Parathyroid adenoma (tissue), 2 donors: ENCODE measurements at regions not wholly inside any gene's neighbourhood (a gene's known extent, or its start where the extent isn't known, plus 50 kb on each side); places are given as distances from the start of the nearest gene placed in this dataset.
"Not testable (repeated sequence)": the region's sequence is repeated elsewhere in the genome, so short reads cannot be mapped to it uniquely, and the experiment has no call there.

ENCODE experiments used
- H2AFZ ChIP-seq: fragments of 300-600 bp; sonication (generic); one replicate; pipeline ENCODE4 v1.7.0; 2017; ENCODE audit warnings: antibody characterized with exemption, mild to moderate bottlenecking
- H3K27ac ChIP-seq: fragments of 300-600 bp; sonication (generic); one replicate; pipeline ENCODE4 v1.7.0; 2017
- H3K27me3 ChIP-seq: fragments of 300-600 bp; sonication (generic); one replicate; pipeline ENCODE4 v1.7.0; 2017; ENCODE audit warnings: low read length; ENCODE audit not compliant: control insufficient read depth, insufficient read depth
- H3K36me3 ChIP-seq: fragments of 300-600 bp; sonication (generic); one replicate; pipeline ENCODE4 v1.7.0; 2017; ENCODE audit warnings: low read length; ENCODE audit not compliant: control insufficient read depth, insufficient read depth
- H3K4me1 ChIP-seq: fragments of 300-600 bp; sonication (generic); one replicate; pipeline ENCODE4 v1.7.0; 2017; ENCODE audit warnings: control low read depth
- H3K4me2 ChIP-seq: fragments of 300-600 bp; sonication (generic); one replicate; pipeline ENCODE4 v1.7.0; 2017; ENCODE audit warnings: low read length
- H3K4me3 ChIP-seq: fragments of 300-600 bp; sonication (generic); one replicate; pipeline ENCODE4 v1.7.0; 2017; ENCODE audit warnings: low read depth, low read length
- H3K79me2 ChIP-seq: fragments of 300-600 bp; sonication (generic); one replicate; pipeline ENCODE4 v1.7.0; 2017; ENCODE audit warnings: control low read depth
- H3K9ac ChIP-seq: fragments of 300-600 bp; sonication (generic); one replicate; pipeline ENCODE4 v1.7.0; 2017; ENCODE audit warnings: mild to moderate bottlenecking
- H3K9me3 ChIP-seq: fragments of 300-600 bp; sonication (generic); one replicate; pipeline ENCODE4 v1.7.0; 2017; ENCODE audit warnings: low read length; ENCODE audit not compliant: control insufficient read depth
- CTCF ChIP-seq: fragments of 300-600 bp; sonication (generic); IDR thresholded peaks from one replicate; pipeline ENCODE4 v1.7.0; 2017; ENCODE audit warnings: antibody characterized with exemption, mild to moderate bottlenecking
- donor health status: primary hyperparathyroidism.

GRCh38 chr4:66123831-66124413 lies 453.6 kb upstream of the EPHA5 start:
- Histone ChIP-seq H3K4me1 (no peaks in the 10 kb centered on the region), H2AFZ (no peak overlapping the region), H3K79me2 (no peaks in the 10 kb centered on the region), H3K27me3 (no peaks in the 10 kb centered on the region), H3K27ac (no peak overlapping the region), H3K4me2 (no peak overlapping the region), H3K36me3 (no peaks in the 10 kb centered on the region), H3K9me3 (no peaks in the 10 kb centered on the region), H3K4me3 (no peak overlapping the region), H3K9ac (no peak overlapping the region)
- TF ChIP-seq CTCF: no peak

GRCh38 chr4:66123190-66123589 lies 452.9 kb upstream of the EPHA5 start:
- Histone ChIP-seq H3K4me2 (no peak overlapping the region), H3K27me3 (no peaks in the 10 kb centered on the region), H3K4me3 (no peak overlapping the region), H3K9me3 (no peaks in the 10 kb centered on the region), H3K36me3 (no peaks in the 10 kb centered on the region), H3K79me2 (no peaks in the 10 kb centered on the region), H3K9ac (no peak overlapping the region), H3K4me1 (no peaks in the 10 kb centered on the region), H3K27ac (no peak overlapping the region), H2AFZ (no peak overlapping the region)
- no peak for TF ChIP-seq CTCF

DNA sequence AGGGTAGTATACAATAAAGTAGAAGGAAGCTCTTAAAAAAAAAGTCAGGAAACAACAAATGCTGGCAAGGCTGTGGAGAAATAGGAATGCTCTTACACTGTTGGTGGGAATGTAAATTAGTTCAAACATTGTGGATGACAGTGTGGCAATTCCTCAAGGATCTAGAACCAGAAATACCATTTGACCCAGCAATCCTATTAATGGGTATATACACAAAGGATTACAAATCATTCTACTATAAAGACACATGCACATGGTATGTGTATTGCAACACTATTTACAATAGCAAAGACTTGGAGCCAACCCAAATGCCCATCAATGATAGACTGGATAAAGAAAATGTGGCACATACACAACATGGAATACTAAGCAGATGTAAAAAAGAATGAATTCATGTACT lies 444.9 kb upstream of the EPHA5 start:
- H3K4me1 ChIP-seq, H2AFZ ChIP-seq, H3K27me3 ChIP-seq, H3K79me2 ChIP-seq, H3K36me3 ChIP-seq, H3K9me3 ChIP-seq, H3K4me3 ChIP-seq, H3K27ac ChIP-seq, H3K9ac ChIP-seq, H3K4me2 ChIP-seq: not testable (repeated sequence)

GRCh38 chr4:66108898-66109297 lies 438.6 kb upstream of the EPHA5 start:
- TF ChIP-seq CTCF: no peak
- no peaks in the 10 kb centered on the region for H3K9me3 ChIP-seq
- H3K36me3 ChIP-seq: no peaks in the 10 kb centered on the region
- H3K4me1 ChIP-seq: no peaks in the 10 kb centered on the region
- H2AFZ ChIP-seq: no peak overlapping the region
- H3K27ac ChIP-seq: no peak overlapping the region
- no peak overlapping the region for H3K4me2 ChIP-seq
- H3K9ac ChIP-seq: no peak overlapping the region
- no peaks in the 10 kb centered on the region for H3K79me2 ChIP-seq
- H3K4me3 ChIP-seq: no peak overlapping the region
- no peaks in the 10 kb centered on the region for H3K27me3 ChIP-seq

GRCh38 chr4:66097218-66097617 lies 426.9 kb upstream of the EPHA5 start:
- H3K27me3 ChIP-seq: no peaks in the 10 kb centered on the region
- H3K4me3 ChIP-seq: no peak overlapping the region
- H3K4me1 ChIP-seq: no peaks in the 10 kb centered on the region
- H3K9me3 ChIP-seq: no peaks in the 10 kb centered on the region
- no peaks in the 10 kb centered on the region for H3K79me2 ChIP-seq
- H3K27ac ChIP-seq: no peak overlapping the region
- H2AFZ ChIP-seq: no peak overlapping the region
- H3K9ac ChIP-seq: no peak overlapping the region
- no peak for TF ChIP-seq CTCF
- no peak overlapping the region for H3K4me2 ChIP-seq
- no peaks in the 10 kb centered on the region for H3K36me3 ChIP-seq
